GM21390 (cell line): ENCODE measurements at regions not wholly inside any gene's neighbourhood (a gene's known extent, or its start where the extent isn't known, plus 50 kb on each side); places are given as distances from the start of the nearest gene placed in this dataset.
"Not testable (repeated sequence)": the region's sequence is repeated elsewhere in the genome, so short reads cannot be mapped to it uniquely, and the experiment has no call there.

Experiments
- ATAC-seq: cut with Tn5 transposase; IDR thresholded peaks from one replicate; pipeline ENCODE4 v1.9.1; 2021; ENCODE audit not compliant: unreplicated experiment

DNA sequence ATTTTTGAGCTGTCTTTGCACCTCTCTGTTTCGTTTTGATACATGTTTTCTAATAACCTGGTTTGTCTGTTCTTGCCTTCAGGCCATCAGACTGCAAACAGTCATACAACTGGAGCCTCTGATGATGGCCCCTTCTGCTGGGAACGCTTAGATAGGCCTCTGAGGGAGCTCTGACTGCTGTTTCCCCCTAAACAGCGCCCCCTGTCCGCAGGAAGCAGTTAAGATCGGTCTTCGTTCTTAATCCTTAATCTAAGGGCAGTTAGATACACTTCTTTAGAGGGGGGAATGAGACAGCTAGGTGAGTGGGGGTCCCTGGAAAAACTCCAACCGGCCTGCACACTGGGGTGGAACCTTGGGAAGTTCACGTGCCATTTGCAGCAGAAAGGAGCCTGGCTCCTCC, 1338.8 kb upstream of the SEL1L start:
- ATAC-seq = no peak

- no peak for ATAC-seq
Measured at GRCh38 chr14:82878951-82879350, 1345.3 kb upstream of the SEL1L start.

- no peak for ATAC-seq
Measured at GRCh38 chr14:82879949-82880535, 1346.4 kb upstream of the SEL1L start.

- ATAC-seq = no peak
Measured at GRCh38 chr14:82886670-82887069, 1353.0 kb upstream of the SEL1L start.

DNA sequence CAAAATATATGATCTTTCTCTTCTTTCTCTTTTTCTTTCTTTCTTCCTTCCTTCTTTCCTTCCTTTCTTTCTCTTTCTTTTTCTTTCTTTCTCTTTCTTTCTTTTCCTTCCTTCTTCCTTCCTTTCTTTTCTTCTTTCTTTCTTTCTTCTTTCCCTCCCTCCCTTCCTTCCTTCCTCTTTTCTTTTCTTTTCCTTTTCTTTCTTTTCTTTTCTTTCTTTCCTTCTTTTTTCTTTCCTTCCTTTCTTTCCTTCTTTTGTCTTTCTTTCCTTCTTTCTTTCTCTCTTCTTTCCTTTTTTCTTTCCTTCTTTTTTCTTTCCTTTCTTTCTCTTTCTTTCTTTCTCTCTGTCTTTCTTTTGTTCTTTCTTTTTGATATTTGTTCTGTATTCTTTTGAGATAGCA, 1356.0 kb upstream of the SEL1L start:
- no peak for ATAC-seq

DNA sequence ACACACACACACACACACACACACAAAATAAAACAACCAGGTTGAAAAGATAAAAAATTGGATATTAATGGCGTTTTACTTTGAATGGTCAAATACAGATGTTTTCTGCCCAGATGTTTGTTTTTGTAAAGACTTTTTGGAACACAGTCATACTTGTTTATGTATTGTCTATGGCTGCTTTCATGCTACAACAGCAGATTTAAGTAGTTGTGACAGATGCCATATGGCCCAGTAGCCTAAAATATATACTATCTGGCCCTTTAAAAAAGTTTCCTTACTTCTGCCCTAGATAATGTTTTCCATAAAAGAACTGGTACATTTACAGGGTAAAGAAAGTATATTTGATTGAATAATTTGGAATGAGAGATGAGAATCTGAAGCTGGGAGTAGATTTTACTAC, 1362.8 kb upstream of the SEL1L start:
- ATAC-seq = no peak

GRCh38 chr14:82897469-82898308, 1364.0 kb upstream of the SEL1L start:
- no peak for ATAC-seq

DNA sequence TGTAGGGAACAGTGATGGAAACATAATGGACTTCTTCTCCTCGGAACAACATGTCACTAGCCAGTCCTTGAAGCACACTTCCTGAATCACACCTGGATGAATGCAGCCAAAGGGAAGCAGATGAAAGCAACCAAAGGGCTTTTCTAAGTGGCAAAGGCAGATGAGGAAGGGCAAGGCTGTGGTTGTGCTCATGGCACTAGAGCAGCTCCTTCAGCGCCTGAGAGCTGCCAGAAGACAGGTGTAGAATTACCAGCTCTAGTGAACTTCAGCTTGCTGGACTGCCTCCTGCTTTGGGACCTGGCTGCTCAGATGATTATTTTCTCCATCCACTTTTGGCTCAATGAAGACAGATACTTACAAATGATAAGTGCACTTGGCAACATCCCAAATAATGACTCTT, 1372.1 kb upstream of the SEL1L start:
- ATAC-seq = no peak

GRCh38 chr14:82911930-82912329, 1378.3 kb upstream of the SEL1L start:
- no peak for ATAC-seq

DNA sequence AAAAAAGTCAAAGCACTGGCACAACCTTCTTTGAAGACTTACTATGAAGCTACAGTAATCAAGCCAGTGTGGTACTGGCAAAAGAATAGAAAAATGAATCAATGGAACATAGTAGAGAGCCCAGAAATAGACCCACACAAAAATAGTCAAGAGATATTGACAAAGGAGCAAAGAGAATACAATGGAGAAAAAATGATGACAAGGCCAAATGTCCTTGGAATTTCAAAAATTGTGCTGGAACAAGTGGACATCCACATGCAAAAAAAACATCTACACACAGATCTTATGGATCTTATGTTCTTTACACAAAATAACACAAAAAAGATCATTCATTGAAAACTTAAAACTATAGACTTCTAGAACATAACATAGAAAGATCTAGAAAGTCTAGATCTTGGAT, 1379.7 kb upstream of the SEL1L start:
- ATAC-seq = no peak

DNA sequence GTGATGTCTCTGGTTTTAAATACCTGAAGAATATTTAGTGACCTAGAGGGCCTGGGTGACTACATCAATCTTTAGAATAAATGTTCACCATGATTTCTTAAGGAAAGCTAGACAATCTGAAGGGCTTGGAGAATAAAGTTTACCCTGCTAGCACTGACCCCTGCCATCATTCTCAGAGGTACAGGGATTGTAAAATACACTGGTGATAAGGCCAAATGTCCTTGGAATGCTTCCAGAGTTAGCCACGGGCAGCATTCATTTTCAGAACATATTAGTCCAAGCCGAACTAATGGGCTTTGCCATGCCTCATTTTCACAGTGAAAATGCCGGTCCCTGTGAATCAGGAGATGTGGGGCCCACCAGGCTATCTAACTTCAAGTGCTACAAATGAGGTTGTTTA, 1381.7 kb upstream of the SEL1L start:
- ATAC-seq = no peak

GRCh38 chr14:82935691-82936090, 1402.0 kb upstream of the SEL1L start:
- ATAC-seq = no peak

DNA sequence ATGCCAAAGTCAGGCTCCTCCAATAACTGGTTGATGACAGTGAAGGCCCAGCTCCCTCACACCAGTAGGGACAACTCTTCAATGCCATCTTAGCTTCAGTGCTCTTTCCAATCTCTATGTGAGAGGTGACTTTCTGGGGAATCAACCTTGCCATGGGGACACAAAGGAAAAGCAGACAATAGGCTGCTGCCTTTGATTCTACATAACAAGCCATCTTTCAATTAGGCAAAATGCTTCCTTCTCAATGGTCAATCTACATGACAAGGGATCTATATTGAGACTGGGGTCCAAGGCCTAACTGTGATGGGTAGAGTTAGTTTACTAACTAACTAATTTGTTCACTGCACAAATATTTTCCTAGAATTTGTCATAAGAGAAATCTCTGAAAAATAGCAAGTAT, 1417.5 kb upstream of the SEL1L start:
- no peak for ATAC-seq

DNA sequence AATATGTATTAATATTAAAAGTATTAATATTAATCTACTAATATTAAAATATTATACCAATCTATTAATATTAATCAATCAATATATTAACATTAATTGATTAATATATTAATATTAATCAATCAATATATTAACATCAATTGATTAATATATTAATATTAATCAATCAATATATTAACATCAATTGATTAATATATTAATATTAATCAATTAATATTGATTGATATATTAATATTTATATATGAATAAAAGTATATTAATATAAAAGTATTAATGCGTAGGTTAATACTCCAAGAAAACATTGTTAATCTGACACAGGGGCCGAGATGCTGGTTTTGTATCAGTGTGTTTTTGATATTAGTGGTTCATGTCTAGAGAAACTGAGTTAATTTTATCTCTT, 1430.1 kb upstream of the SEL1L start:
- no peak for ATAC-seq

DNA sequence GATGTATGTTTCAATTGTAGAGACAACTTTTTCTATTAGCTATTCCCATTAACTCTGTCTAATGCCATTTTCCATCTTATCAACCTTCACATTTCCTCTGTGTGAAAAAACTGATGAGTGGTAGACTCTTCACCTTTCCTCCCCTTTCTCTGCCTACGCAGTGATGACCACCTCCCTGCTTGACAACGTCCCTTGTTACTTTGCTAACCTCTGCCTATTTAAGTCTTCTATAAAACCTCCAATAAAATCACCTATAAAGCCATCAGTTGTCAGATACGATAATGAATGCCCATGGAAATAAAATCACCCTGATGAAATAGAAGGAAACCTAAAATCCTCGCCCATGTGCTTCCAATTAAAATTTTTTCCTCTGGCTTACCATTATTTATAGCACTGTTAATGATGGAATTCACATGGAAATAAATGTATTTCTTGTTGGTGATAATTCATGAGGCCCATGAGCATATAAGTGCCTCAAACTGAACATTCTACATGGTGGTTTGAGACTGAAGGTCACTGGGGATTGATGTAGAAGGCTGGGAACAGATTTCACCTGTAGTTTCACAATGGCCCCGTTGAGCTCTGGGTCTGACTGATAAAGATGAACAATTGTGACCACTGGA, 1454.0 kb upstream of the SEL1L start:
- ATAC-seq = no peak

DNA sequence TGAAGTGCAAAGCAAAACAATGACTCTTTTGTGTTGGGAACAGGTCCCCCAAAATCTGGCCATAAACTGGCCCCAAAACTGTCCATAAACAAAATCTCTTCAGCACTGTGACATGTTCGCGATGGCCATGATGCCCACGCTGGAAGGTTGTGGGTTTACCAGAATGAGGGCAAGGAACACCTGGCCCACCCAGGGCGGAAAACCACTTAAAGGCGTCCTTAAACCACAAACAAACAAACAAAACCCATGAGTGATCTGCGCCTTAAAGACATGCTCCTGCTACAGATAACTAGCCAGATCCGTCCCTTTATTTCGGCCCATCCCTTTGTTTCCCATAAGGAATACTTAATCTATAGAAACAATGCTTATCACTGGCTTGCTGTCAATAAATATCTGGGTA, 1460.9 kb upstream of the SEL1L start:
- ATAC-seq = not testable (repeated sequence)

GRCh38 chr14:82999802-83000201, 1466.1 kb upstream of the SEL1L start:
- ATAC-seq = no peak

DNA sequence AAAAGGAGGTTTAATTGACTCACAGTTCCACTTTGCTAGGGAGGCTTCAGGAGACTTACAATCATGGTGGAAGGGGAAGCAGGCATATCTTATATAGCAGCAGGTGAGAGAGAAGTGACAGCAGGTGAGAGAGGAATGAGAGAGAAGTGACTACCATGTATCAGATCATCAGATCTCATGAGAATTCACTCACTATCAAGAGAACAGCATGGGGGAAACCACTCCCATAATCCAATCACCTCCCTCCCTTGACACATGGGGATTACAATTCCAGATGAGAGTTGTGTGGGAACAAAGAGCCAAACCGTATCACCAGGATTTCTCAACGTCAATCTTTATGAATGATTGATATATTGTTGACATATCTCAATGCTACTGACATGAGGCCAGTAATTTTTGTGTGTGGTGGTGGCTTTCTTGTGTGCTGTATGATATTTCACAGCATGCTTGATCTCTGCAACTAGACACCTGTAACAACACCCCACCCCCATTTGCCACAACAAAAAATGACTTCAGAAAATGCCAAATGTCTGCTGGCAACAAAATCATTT, 1470.9 kb upstream of the SEL1L start:
- ATAC-seq = no peak

DNA sequence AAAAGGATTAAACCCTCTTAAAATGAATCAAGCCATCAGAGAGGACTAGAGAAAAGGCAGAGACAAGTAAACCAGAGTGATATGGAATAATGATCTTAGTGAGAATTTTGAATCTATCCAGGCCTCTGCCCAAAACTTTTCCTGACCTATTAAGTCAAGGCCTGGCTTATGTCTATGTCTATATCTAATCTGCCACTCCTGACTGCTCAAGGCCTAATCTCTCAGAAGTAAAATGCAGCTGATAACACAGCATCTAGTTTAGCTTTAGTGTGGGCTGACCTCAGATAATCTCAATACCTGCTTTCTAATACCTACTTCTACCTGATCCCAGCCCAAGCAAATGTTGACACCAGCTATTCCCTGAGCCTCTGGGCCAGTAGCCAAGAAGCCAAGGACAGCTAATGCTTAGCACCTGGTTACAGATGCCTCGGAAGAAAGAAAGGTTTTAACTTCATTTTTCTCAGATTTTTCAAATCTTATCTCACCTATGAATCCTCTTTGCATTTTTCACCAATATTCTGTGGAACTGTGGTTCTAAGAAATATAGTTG, 1472.5 kb upstream of the SEL1L start:
- ATAC-seq = no peak

GRCh38 chr14:83007052-83007451, 1473.4 kb upstream of the SEL1L start:
- not testable (repeated sequence) for ATAC-seq

DNA sequence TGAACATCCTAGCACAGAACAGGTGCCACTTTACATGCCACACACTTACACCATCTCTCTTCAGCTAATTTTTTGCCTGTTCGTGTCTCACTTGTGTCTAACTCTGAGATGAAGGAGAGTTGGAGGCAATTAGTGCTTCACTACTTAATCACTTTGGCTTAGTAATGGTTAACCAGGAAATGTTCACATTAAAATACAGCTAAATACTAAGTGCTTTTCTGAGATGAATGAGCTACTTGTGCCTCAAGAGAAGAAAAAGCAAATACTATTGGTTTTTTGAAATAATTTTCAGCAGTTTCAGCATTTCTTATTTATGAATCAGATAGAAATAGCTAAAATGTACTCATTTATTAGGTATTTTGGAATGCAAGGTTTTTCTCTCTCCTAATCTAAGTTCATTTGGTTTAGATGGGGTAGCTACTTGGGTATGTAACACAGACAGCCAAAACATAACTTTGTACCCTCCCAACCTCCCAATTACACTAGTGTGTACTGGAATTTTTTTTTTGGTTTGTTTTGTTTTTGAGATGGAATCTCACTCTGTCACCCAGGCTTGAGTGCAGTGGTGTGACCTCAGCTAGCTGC, 1474.1 kb upstream of the SEL1L start:
- no peak for ATAC-seq
